GM12874 (cell line): ENCODE measurements at regions not wholly inside any gene's neighbourhood (a gene's known extent, or its start where the extent isn't known, plus 50 kb on each side); places are given as distances from the start of the nearest gene placed in this dataset.

Source experiments
- CTCF ChIP-seq: IDR thresholded peaks from 2 replicates; pipeline ENCODE4 v1.5.1; 2011; ENCODE audit warnings: low read depth, mild to moderate bottlenecking, control low read depth, low read length, moderate library complexity; ENCODE audit not compliant: insufficient read depth

GRCh38 chr5:65068410-65068809 lies 299.7 kb downstream of the CWC27 start:
- TF ChIP-seq CTCF: no peak

GRCh38 chr5:65070026-65070425 lies 301.3 kb downstream of the CWC27 start:
- no peak for TF ChIP-seq CTCF

- TF ChIP-seq CTCF: no peak
Observed at GRCh38 chr5:65072850-65073249, 304.1 kb downstream of the CWC27 start.

GRCh38 chr5:65073250-65073661 lies 304.5 kb downstream of the CWC27 start:
- TF ChIP-seq CTCF: no peak

GRCh38 chr5:65075623-65076250 lies 307.0 kb downstream of the CWC27 start:
- TF ChIP-seq CTCF: no peak

- TF ChIP-seq CTCF: peak; percentile 33; the same call in 1 of the 2 replicates
Observed at GRCh38 chr5:65076251-65076869, 307.6 kb downstream of the CWC27 start.

- no peak for TF ChIP-seq CTCF
Observed at GRCh38 chr5:65077653-65078052, 308.9 kb downstream of the CWC27 start.
